GM20000 (cell line): ENCODE measurements at regions not wholly inside any gene's neighbourhood (a gene's known extent, or its start where the extent isn't known, plus 50 kb on each side); places are given as distances from the start of the nearest gene placed in this dataset.

ENCODE experiments used
- DNase-seq: peaks from one replicate; pipeline ENCODE4 v3.0.0; 2012; ENCODE audit warnings: low spot score
- CTCF ChIP-seq: IDR thresholded peaks from 2 replicates; pipeline ENCODE4 v1.5.1; 2012; ENCODE audit warnings: mild to moderate bottlenecking, control low read depth; ENCODE audit errors: extremely low read depth, missing control alignments

GRCh38 chr2:146317959-146318358, 1526.9 kb upstream of the ACVR2A start:
- DNase-seq = no peak
- no peak for TF ChIP-seq CTCF

- DNase-seq = no peak
- no peak for TF ChIP-seq CTCF
These were observed 1531.9 kb upstream of the ACVR2A start for GRCh38 chr2:146312899-146313298.

- TF ChIP-seq CTCF = no peak
These were observed 1539.7 kb upstream of the ACVR2A start for GRCh38 chr2:146305164-146305563.

GRCh38 chr2:146301287-146301686, 1543.5 kb upstream of the ACVR2A start:
- no peak for DNase-seq
- no peak for TF ChIP-seq CTCF

More at GRCh38 chr2:146305164-146305563, 1539.7 kb upstream of the ACVR2A start:
- DNase-seq = no peak

- no peak for DNase-seq
- no peak for TF ChIP-seq CTCF
These were observed 1549.7 kb upstream of the ACVR2A start for GRCh38 chr2:146295080-146295670.

- DNase-seq = no peak
- TF ChIP-seq CTCF = no peak
These were observed 1557.5 kb upstream of the ACVR2A start for GRCh38 chr2:146287281-146287680.

GRCh38 chr2:146278881-146279280, 1565.9 kb upstream of the ACVR2A start:
- no peak for TF ChIP-seq CTCF
- DNase-seq = no peak
